Kasumi-1 (cell line): ENCODE measurements at regions not wholly inside any gene's neighbourhood (a gene's known extent, or its start where the extent isn't known, plus 50 kb on each side); places are given as distances from the start of the nearest gene placed in this dataset.

ENCODE experiments used
- DNase-seq, 2 experiments: peaks; one replicate each; lab custom pipeline; 2025; lab: John Stamatoyannopoulos, UW

- no peak for DNase-seq
Measured at GRCh38 chr13:86946734-86947133, 724.4 kb upstream of the SLITRK5 start.

GRCh38 chr13:86954341-86954740 lies 716.8 kb upstream of the SLITRK5 start:
- no peak for DNase-seq

DNA sequence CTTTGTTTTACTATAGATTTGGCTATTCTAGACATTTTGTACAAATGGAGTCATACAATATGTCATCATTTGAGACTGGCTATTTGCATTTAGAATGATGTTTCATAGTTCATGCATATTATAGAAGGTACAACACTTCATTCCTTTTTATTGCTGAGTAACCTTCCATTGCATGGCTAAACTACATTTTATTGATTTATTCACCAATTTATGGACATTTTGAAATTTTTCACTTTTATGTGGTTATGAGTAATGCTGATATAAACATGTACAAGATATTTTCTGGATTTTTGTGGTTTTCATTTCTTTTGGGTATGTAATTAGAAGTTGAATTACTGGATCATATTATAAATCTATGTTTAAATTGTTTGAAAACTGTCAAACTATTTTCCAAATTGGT lies 710.3 kb upstream of the SLITRK5 start:
- no peak for DNase-seq

DNA sequence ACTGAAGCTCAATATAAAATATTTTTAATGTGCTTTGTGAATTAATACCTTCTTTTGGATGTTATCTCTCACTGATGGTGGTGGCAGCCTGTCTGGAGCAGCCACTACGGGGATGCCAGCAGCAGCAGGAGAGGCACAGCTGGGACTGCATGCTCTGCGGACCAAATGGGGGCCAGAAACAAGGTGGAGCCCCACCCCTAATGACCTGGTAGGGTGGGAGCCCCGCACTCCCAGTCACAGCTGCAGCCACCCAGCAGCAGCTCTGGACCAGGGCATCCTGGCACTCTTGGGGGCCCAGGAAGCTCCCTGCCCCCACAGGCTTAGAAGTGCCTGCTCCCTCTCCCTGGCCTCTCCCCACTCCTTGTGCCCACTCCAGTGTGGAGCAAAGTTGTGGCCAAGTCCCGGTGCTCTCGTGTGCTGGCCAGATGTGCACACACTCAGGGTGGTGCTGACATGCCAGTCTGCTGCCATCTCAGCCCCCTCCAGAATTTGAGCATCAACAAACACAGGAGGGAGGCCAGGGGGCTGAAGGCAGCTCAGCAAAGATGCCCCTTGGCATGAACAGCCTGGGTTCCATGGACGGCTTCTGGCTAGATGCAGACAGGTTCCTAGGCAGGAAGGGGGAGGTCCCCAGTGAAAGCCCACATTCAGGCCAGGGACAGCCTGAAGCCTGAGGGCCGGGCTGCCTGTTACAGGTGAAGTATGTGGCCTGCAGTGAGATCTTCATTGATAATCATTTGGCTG lies 696.7 kb upstream of the SLITRK5 start:
- DNase-seq, result no peak

DNA sequence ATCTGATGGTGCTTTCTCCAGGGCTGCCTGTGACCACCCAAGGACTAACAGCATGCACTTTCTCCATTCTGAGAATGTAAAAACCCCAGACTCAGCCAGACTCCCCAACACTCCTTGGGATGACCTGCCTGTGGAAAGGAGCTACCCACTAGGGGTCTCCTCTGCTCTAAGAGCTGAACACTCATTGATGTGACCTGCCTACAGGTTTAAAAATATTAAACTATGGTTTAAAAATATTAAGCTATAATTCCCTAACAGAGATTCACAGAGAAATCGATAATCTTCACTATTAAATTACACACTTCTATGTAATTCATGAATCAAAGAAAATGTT lies 696.2 kb upstream of the SLITRK5 start:
- no peak for DNase-seq

- DNase-seq, result no peak
Measured at GRCh38 chr13:86976521-86977324, 694.4 kb upstream of the SLITRK5 start.

GRCh38 chr13:86986448-86986847 lies 684.7 kb upstream of the SLITRK5 start:
- DNase-seq, result no peak

DNA sequence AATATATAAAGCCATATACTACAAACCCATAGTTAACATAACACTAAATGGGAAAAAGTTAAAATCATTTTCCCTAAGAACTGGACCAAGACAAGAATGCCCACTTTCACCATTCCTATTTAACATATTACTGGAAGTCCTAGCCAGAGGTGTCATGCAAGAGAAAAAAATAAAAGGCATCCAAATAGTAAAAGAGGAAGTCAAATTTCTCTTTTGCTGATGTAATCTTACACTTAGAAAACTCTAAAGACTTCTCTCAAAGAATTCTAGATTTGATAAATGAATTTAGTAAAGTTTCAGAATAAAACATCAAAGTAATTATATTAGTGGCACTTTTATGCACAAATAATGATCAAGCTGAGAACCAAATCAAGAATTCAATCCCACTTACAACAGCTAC lies 678.9 kb upstream of the SLITRK5 start:
- peak; percentile 3 to 44 for DNase-seq

DNA sequence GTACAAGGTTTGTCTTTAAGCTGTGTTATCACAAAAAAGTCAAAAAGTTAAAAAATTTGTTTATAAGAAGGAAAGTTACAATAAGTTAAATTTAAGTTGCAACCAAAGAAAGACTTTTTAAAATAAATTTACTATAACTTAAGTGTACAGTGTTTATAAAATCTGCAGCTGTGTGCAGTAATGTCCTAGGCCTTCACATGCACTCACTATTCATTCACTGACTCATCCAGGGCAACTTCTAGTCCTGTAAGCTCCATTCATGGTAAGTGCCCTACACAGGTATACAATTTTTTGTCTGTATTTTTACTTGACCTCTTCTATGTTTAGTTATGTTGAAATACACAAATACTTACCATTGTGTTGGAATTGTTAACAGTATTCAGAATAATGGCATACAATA lies 667.9 kb upstream of the SLITRK5 start:
- no peak for DNase-seq

- no peak for DNase-seq
Measured at GRCh38 chr13:87005511-87005910, 665.7 kb upstream of the SLITRK5 start.

GRCh38 chr13:87035526-87035925 lies 635.6 kb upstream of the SLITRK5 start:
- no peak for DNase-seq

DNA sequence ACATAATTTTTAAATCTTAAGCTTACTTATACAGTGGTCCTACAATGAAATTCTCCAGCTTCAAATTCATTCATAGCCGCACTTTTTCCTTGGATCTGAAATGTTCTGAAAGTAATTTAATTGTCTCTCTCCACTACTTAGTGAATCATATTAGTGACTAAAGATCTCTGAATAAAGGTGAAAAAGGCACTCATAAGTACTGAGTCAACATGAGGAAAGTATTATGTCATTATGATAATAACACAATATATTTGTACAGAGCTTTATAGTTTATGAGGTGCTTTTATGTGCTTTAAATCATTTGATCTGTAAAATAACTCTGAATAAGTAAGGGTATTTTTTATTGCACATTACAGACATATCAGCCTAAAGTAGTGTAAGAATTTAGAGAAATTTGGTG lies 628.2 kb upstream of the SLITRK5 start:
- no peak for DNase-seq

- DNase-seq, result no peak
Measured at GRCh38 chr13:87052731-87053130, 618.4 kb upstream of the SLITRK5 start.

GRCh38 chr13:87057807-87058520 lies 613.2 kb upstream of the SLITRK5 start:
- DNase-seq, result no peak

GRCh38 chr13:87058786-87059329 lies 612.3 kb upstream of the SLITRK5 start:
- DNase-seq, result no peak

- no peak for DNase-seq
Measured at GRCh38 chr13:87078947-87079795, 592.0 kb upstream of the SLITRK5 start.

GRCh38 chr13:87080100-87080779 lies 590.9 kb upstream of the SLITRK5 start:
- DNase-seq, result no peak

DNA sequence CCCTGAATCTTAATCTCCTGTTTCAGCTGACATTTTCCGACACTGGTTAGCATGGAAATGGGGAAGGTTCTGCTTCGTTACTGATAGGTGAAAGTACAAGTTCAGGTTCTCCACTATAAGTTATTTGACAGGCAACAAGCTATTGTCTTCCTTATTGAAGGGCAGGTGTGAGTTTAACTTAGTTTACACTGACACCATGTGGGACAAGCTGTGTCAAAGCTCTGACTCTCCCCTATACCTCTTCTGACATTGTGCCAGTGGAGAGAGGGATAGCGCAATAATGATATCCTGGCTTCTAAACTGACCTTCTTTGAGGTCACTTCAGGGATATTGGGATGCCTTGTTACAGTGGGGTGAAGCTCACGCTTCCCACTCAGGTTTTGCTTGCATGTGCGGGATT lies 587.0 kb upstream of the SLITRK5 start:
- no peak for DNase-seq

DNA sequence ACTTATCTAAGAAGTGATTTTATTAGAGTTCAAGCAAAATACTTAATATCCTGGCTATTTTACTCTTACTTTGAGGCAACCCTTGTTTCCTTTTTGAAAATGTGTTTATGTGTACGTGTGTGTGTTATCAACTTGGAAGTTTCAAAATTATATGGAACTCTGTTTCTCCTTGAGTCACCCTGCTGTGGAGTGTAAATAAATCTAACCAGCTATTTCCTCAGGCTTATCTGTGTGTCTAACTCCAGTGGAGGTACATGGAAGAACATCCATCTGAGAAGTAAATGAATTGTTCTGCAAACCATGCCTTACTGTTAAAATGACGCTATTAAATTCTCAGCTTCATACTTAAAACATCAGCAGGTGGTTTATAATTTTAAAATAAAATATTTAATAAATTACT lies 583.4 kb upstream of the SLITRK5 start:
- DNase-seq, result no peak

DNA sequence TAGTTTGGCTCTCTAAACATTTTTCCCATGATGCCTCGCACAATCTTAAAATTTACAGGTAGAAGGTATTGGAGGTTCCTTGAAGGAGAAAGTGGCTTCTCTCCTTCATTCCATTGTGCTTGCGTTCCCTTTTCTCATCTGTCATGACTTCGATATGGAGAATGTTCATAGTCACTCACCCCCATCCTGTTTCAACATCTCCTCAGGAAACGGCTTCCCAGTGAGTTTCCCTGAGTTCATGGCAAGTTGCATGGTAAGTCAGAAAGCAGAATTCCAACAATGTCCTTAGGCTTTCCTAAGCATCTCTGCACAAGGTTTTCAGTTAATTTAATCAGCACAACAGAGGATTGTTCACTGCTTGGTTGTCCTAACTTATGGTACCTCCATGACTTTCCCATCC lies 581.8 kb upstream of the SLITRK5 start:
- DNase-seq, result no peak

- no peak for DNase-seq
Measured at GRCh38 chr13:87093399-87093798, 577.8 kb upstream of the SLITRK5 start.
